ENCODE measurements at regions not wholly inside any gene's neighbourhood (a gene's known extent, or its start where the extent isn't known, plus 50 kb on each side); places are given as distances from the start of the nearest gene placed in this dataset.

DNA sequence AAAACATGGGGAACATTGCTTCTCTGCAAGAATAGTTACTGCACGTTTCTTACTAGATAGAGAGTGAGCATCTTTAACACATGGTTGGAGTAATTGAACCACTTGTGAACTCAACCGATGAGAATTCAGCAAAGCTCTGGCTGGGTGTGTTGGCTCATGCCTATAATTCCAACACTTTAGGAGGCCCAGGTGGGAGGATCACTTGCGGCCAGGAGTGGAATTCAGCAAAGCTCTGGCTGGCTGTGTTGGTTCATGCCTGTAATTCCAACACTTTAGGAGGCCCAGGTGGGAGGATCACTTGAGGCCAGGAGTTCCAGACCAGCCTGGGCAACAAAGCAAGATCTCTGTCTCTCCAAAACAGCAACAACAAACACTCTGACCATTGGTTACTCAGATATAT lies 865.9 kb downstream of the KCNJ2 start:
- no peak overlapping the region for H3K9ac ChIP-seq (ENCODE audit: low read depth, low read length)
- no peak overlapping the region for H3K27ac ChIP-seq (ENCODE audit: low read depth, low read length)
- peaks cover 72% of the 10 kb centered on the region for H3K27me3 ChIP-seq (ENCODE audit: control insufficient read depth, insufficient read depth, low read length)
- H3K9me3 ChIP-seq (ENCODE audit: control insufficient read depth, insufficient read depth, low read length), result no peaks in the 10 kb centered on the region
- H3K36me3 ChIP-seq (ENCODE audit: control insufficient read depth, insufficient read depth, low read length), result no peaks in the 10 kb centered on the region
- no peak overlapping the region for H3K4me3 ChIP-seq (ENCODE audit: low read depth, low read length)
- peaks cover 23% of the 10 kb centered on the region for H3K4me1 ChIP-seq (ENCODE audit: control insufficient read depth, insufficient read depth, low read length)

GRCh38 chr17:71037386-71037785 lies 868.1 kb downstream of the KCNJ2 start:
- H3K36me3 ChIP-seq (ENCODE audit: control insufficient read depth, insufficient read depth, low read length), result no peaks in the 10 kb centered on the region
- no peak overlapping the region for H3K4me3 ChIP-seq (ENCODE audit: low read depth, low read length)
- no peak overlapping the region for H3K9ac ChIP-seq (ENCODE audit: low read depth, low read length)
- H3K27me3 ChIP-seq (ENCODE audit: control insufficient read depth, insufficient read depth, low read length), result peaks cover 52% of the 10 kb centered on the region
- peaks cover 17% of the 10 kb centered on the region for H3K4me1 ChIP-seq (ENCODE audit: control insufficient read depth, insufficient read depth, low read length)
- H3K27ac ChIP-seq (ENCODE audit: low read depth, low read length), result no peak overlapping the region
- H3K9me3 ChIP-seq (ENCODE audit: control insufficient read depth, insufficient read depth, low read length), result no peaks in the 10 kb centered on the region

- H3K27me3 ChIP-seq (ENCODE audit: control insufficient read depth, insufficient read depth, low read length), result peaks cover 43% of the 10 kb centered on the region
- H3K36me3 ChIP-seq (ENCODE audit: control insufficient read depth, insufficient read depth, low read length), result no peaks in the 10 kb centered on the region
- H3K9me3 ChIP-seq (ENCODE audit: control insufficient read depth, insufficient read depth, low read length), result no peaks in the 10 kb centered on the region
- H3K4me1 ChIP-seq (ENCODE audit: control insufficient read depth, insufficient read depth, low read length), result peaks cover 6% of the 10 kb centered on the region
- H3K9ac ChIP-seq (ENCODE audit: low read depth, low read length), result no peak overlapping the region
- H3K4me3 ChIP-seq (ENCODE audit: low read depth, low read length), result no peak overlapping the region
- H3K27ac ChIP-seq (ENCODE audit: low read depth, low read length), result no peak overlapping the region
Observed at GRCh38 chr17:71039391-71039790, 870.1 kb downstream of the KCNJ2 start.

DNA sequence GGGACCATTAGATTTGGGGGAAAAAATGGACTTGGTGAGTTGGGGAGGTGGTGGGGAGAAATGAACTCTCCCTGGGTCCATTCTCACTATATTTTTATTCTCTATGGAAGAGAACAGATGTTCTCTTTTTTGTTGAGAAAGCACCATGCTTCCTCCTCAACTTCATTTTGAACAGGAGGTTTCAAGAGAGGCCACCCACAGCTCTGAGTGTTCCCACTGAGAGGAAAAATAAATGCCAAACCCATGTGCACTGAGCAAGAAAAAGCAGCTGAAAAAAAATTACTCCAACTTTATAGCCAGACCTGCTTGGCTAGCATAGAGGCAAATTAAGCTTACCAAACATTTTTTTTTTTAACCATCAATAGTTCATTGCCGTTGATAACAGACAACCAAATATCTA lies 883.6 kb downstream of the KCNJ2 start:
- H3K27me3 ChIP-seq (ENCODE audit: control insufficient read depth, insufficient read depth, low read length), result no peaks in the 10 kb centered on the region
- no peak overlapping the region for H3K4me3 ChIP-seq (ENCODE audit: low read depth, low read length)
- no peak overlapping the region for H3K9ac ChIP-seq (ENCODE audit: low read depth, low read length)
- H3K27ac ChIP-seq (ENCODE audit: low read depth, low read length), result no peak overlapping the region
- no peaks in the 10 kb centered on the region for H3K4me1 ChIP-seq (ENCODE audit: control insufficient read depth, insufficient read depth, low read length)
- no peaks in the 10 kb centered on the region for H3K9me3 ChIP-seq (ENCODE audit: control insufficient read depth, insufficient read depth, low read length)
- H3K36me3 ChIP-seq (ENCODE audit: control insufficient read depth, insufficient read depth, low read length), result no peaks in the 10 kb centered on the region

DNA sequence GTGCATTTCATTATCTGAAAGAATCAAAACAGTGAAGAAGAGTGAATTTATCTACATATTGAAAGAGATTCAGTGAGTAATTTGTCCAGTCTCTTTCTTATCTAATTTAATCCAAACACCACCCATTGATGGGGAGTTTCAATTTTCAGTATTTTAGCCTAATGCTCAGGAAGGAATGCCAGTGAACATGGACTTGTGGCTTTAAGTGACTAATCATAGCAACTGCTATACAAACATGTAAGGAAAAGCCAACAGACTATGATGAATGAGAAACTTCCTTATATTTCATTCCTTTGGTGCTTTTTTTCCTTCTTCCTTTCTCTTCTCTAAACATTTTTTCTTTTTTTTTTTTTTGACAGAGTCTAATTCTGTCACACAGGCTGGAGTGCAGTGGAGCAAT lies 885.8 kb downstream of the KCNJ2 start:
- Histone ChIP-seq H3K9me3 (ENCODE audit: control insufficient read depth, insufficient read depth, low read length) (peaks cover 5% of the 10 kb centered on the region; the same call in 1 of the 2 replicates), H3K9ac (ENCODE audit: low read depth, low read length) (no peak overlapping the region), H3K27ac (ENCODE audit: low read depth, low read length) (no peak overlapping the region), H3K36me3 (ENCODE audit: control insufficient read depth, insufficient read depth, low read length) (no peaks in the 10 kb centered on the region), H3K4me3 (ENCODE audit: low read depth, low read length) (no peak overlapping the region), H3K27me3 (ENCODE audit: control insufficient read depth, insufficient read depth, low read length) (no peaks in the 10 kb centered on the region), H3K4me1 (ENCODE audit: control insufficient read depth, insufficient read depth, low read length) (no peaks in the 10 kb centered on the region)

DNA sequence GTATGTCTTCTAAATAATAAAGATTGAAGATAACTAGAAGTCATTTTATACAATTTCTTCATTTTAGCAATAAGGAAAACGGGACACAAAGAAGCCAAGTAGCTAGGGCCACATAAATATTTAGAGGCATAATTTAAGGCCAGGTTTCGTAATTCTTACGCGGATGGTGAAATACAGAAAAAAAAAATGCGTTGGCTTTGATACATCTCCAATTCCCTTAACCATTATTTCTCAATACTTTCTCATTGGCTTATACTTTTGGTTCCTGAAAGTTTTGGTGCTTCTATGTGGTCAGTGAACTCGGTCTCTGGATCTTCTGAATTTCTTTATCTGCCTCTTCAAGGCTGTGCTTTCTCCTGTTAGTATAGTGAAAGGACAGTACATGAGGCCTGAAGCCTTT lies 888.1 kb downstream of the KCNJ2 start:
- Histone ChIP-seq H3K27ac (ENCODE audit: low read depth, low read length) (no peak overlapping the region), H3K4me1 (ENCODE audit: control insufficient read depth, insufficient read depth, low read length) (no peaks in the 10 kb centered on the region), H3K4me3 (ENCODE audit: low read depth, low read length) (no peak overlapping the region)

DNA sequence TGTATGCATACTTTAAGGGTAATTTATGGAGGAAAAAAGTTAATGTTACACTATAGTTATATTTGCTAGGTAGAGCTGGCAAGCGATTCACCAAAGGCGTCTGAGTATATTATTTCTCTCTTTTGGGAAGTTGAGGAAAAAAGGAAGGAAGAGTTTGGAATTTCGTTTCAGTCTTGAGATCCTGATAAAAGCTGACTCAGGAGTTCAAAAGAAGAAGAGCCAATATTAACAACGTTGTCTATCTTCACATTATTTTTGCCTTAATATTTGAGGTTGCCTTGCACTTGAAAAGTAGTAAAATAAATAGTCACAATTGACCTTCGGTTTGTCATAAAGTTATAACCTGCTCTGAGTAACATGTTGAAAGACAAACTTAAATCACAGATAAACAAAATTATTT lies 888.6 kb downstream of the KCNJ2 start:
- no peak overlapping the region for H3K27ac ChIP-seq (ENCODE audit: low read depth, low read length)
- H3K4me3 ChIP-seq (ENCODE audit: low read depth, low read length), result no peak overlapping the region
- peaks cover 7% of the 10 kb centered on the region; the same call in 1 of the 2 replicates for H3K9me3 ChIP-seq (ENCODE audit: control insufficient read depth, insufficient read depth, low read length)
- no peaks in the 10 kb centered on the region for H3K4me1 ChIP-seq (ENCODE audit: control insufficient read depth, insufficient read depth, low read length)
- no peak overlapping the region for H3K9ac ChIP-seq (ENCODE audit: low read depth, low read length)
- no peaks in the 10 kb centered on the region for H3K36me3 ChIP-seq (ENCODE audit: control insufficient read depth, insufficient read depth, low read length)
- no peaks in the 10 kb centered on the region for H3K27me3 ChIP-seq (ENCODE audit: control insufficient read depth, insufficient read depth, low read length)

More for the DNA sequence above, 888.1 kb downstream of the KCNJ2 start:
- Histone ChIP-seq H3K9ac (ENCODE audit: low read depth, low read length) (no peak overlapping the region), H3K27me3 (ENCODE audit: control insufficient read depth, insufficient read depth, low read length) (no peaks in the 10 kb centered on the region), H3K36me3 (ENCODE audit: control insufficient read depth, insufficient read depth, low read length) (no peaks in the 10 kb centered on the region), H3K9me3 (ENCODE audit: control insufficient read depth, insufficient read depth, low read length) (peaks cover 7% of the 10 kb centered on the region; the same call in 1 of the 2 replicates)

- no peak overlapping the region for H3K4me3 ChIP-seq (ENCODE audit: low read depth, low read length)
Observed at GRCh38 chr17:71063127-71063526, 893.8 kb downstream of the KCNJ2 start.

DNA sequence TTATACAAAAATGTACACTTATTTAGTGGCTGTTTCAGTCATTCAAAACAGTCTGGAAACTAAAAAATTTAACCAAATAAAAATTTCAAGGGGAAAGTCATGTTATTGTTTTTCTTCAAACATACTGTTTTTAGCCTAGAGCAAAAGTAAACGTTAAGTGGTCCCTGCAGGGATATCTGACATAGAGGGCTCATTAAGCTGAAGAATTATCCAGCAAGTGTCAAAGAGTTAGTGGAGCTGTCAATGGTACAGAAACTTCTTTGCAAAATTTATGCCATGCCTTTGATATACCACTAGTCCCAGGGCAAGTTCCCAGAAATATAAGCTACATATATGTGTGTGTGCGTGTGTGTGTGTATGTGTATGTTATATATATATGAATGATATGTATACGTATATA lies 894.2 kb downstream of the KCNJ2 start:
- Histone ChIP-seq H3K4me1 (ENCODE audit: control insufficient read depth, insufficient read depth, low read length) (no peaks in the 10 kb centered on the region), H3K27me3 (ENCODE audit: control insufficient read depth, insufficient read depth, low read length) (no peaks in the 10 kb centered on the region), H3K4me3 (ENCODE audit: low read depth, low read length) (no peak overlapping the region), H3K9me3 (ENCODE audit: control insufficient read depth, insufficient read depth, low read length) (peaks cover 7% of the 10 kb centered on the region; the same call in 1 of the 2 replicates), H3K27ac (ENCODE audit: low read depth, low read length) (no peak overlapping the region), H3K36me3 (ENCODE audit: control insufficient read depth, insufficient read depth, low read length) (no peaks in the 10 kb centered on the region), H3K9ac (ENCODE audit: low read depth, low read length) (no peak overlapping the region)

More at GRCh38 chr17:71063127-71063526, 893.8 kb downstream of the KCNJ2 start:
- Histone ChIP-seq H3K36me3 (ENCODE audit: control insufficient read depth, insufficient read depth, low read length) (no peaks in the 10 kb centered on the region), H3K27me3 (ENCODE audit: control insufficient read depth, insufficient read depth, low read length) (no peaks in the 10 kb centered on the region), H3K9me3 (ENCODE audit: control insufficient read depth, insufficient read depth, low read length) (peaks cover 7% of the 10 kb centered on the region; the same call in 1 of the 2 replicates), H3K4me1 (ENCODE audit: control insufficient read depth, insufficient read depth, low read length) (no peaks in the 10 kb centered on the region), H3K9ac (ENCODE audit: low read depth, low read length) (no peak overlapping the region), H3K27ac (ENCODE audit: low read depth, low read length) (no peak overlapping the region)

DNA sequence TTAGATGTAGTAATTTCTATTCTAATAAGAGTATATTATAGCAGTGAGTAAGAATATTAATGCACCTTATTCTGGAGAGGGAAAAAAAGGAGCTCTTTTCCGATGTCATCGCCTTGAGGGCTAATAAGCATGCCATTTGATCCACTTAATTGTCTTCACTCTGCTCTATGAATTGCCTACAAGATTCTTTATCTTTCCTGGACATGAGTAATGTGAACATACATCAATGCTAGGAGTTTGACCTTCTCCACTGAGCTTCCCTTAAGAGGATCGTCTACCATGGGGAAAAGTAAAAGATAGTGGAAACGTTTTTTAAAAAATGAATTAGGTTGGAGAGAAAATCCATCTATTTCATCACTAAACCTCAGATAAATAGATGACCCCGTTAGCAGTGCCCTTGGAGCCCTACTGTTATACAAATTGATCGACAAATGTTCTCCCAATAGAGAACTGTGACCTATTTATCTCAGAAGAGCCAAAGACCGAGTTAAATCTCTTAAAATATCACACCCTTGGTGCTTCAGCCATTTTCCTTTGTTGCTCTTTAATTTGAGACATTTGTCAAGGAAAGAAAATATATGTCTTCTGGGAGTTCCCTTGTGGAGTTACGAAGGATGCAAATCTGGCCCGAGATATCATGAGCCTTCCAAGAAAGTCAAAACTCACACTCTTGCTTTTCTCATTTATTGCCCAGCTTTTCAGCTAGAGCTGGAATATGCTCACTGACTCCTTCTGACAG lies 898.5 kb downstream of the KCNJ2 start:
- H3K27me3 ChIP-seq (ENCODE audit: control insufficient read depth, insufficient read depth, low read length), result no peaks in the 10 kb centered on the region
- H3K4me1 ChIP-seq (ENCODE audit: control insufficient read depth, insufficient read depth, low read length), result no peaks in the 10 kb centered on the region
- H3K4me3 ChIP-seq (ENCODE audit: low read depth, low read length), result no peak overlapping the region

GRCh38 chr17:71068408-71068750 lies 899.0 kb downstream of the KCNJ2 start:
- no peak overlapping the region for H3K27ac ChIP-seq (ENCODE audit: low read depth, low read length)
- no peaks in the 10 kb centered on the region for H3K27me3 ChIP-seq (ENCODE audit: control insufficient read depth, insufficient read depth, low read length)
- H3K9ac ChIP-seq (ENCODE audit: low read depth, low read length), result no peak overlapping the region
- H3K9me3 ChIP-seq (ENCODE audit: control insufficient read depth, insufficient read depth, low read length), result no peaks in the 10 kb centered on the region
- no peaks in the 10 kb centered on the region for H3K4me1 ChIP-seq (ENCODE audit: control insufficient read depth, insufficient read depth, low read length)
- H3K4me3 ChIP-seq (ENCODE audit: low read depth, low read length), result no peak overlapping the region
- H3K36me3 ChIP-seq (ENCODE audit: control insufficient read depth, insufficient read depth, low read length), result no peaks in the 10 kb centered on the region

More for the DNA sequence above, 898.5 kb downstream of the KCNJ2 start:
- Histone ChIP-seq H3K9ac (ENCODE audit: low read depth, low read length) (no peak overlapping the region), H3K9me3 (ENCODE audit: control insufficient read depth, insufficient read depth, low read length) (no peaks in the 10 kb centered on the region), H3K36me3 (ENCODE audit: control insufficient read depth, insufficient read depth, low read length) (no peaks in the 10 kb centered on the region), H3K27ac (ENCODE audit: low read depth, low read length) (no peak overlapping the region)

Data from HUES48 (cell line).